IPS-NIHi11 (cell line): ENCODE measurements at regions not wholly inside any gene's neighbourhood (a gene's known extent, or its start where the extent isn't known, plus 50 kb on each side); places are given as distances from the start of the nearest gene placed in this dataset.
"Not testable (repeated sequence)": the region's sequence is repeated elsewhere in the genome, so short reads cannot be mapped to it uniquely, and the experiment has no call there.

Experiments used
- DNase-seq: peaks from one replicate; pipeline ENCODE4 v3.0.0; 2012; ENCODE audit warnings: mixed read lengths, low spot score

DNA sequence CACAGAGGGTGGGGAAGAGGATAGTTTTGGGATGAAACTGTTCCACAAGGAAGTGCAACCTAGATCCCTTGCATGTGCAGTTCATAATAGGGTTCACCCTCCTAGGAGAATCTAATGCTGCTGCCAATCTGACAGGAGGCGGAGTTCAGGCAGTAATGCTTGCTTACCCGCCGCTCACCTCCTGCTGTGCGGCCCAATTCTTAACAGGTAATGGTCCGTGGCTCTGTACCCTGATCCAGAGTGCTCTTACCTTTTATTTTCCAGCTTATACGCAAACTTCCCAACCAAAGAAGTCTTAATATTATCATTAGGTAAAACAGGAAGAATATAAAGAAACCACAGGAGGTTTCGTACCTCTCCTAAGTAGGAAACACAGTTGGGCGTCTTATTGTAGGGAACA lies 82.7 kb upstream of the CD302 start:
- no peak for DNase-seq

DNA sequence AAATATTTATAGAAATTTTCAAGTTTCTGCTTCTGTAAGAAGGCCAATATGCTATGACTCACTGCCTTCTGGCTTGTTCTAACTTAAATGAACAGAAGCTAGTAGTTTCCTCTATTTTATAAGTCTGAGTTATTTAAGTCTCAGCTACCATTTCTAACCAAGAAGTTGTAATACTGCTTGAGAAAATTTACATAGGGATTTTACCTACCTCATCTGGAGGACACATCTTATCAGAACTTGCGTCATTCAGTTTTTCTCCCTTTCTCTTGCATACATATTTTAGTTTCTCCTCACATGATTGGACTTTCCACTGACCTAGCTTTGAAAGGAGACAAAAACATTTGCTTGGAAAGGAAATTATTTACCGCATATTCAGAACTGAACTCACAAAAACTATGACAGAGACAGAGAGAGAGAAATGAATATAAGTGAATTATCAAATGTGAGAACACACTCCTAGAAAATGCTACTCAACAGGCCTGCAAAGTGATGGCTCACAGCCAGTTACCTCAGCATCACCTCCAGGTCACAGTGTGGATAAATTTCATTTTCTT lies 81.1 kb upstream of the CD302 start:
- DNase-seq, result no peak

DNA sequence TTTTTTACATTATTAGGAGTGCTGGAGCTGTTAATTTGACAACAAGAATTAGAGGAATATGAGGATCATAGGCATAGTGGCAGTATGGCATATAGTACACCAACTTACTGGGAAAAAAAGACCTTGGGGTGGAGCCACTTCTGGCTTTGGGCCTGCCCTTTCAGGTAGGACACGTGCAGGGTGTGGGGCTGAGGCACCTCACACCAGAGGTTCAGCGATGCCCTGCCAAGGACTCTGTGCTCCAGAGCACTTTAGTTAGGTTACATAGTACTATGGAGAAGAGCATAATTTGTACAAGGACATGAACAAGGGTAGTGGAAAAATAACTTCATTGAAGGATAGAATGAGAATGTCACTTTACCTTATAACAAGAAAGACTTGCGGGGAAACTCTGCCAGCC lies 77.1 kb upstream of the CD302 start:
- peak; percentile 30 for DNase-seq

DNA sequence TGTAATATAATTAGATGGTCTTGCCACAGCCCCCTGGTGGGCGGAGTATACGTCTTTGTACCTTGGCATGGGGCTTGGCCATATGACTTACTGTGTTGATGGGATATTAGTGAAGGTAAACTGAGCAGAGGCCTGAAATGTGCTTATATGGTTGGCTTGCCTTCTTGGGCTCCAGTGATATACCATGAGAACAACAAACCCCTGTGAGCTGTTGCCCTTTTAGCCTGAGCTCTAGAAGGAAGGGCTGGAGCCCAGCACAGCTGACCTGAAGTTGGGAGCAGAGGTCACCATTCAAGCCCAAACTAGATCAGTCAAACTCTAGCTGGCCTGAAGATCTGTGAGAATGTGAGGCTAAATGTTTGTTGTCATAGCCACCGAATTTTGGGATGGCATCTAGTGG lies 75.2 kb upstream of the CD302 start:
- DNase-seq, result no peak

DNA sequence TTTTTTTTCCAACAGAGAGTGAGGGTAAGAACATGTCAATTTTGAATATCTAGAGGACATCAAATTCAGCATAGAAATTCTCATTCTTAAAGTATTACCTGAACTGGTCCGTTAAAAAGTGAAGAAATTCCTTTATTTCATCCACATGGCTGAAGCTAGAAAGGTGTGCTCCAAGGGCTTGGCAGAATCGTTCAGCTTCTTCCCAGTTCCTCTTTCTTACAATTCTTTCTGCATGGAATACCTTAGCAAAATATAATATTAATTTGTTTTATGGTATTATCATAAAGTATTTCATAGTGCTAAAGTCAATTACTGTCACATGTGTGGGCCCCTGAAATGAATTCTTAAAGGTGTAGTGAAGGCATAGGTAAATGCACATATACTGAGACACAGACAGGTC lies 74.3 kb upstream of the CD302 start:
- no peak for DNase-seq

DNA sequence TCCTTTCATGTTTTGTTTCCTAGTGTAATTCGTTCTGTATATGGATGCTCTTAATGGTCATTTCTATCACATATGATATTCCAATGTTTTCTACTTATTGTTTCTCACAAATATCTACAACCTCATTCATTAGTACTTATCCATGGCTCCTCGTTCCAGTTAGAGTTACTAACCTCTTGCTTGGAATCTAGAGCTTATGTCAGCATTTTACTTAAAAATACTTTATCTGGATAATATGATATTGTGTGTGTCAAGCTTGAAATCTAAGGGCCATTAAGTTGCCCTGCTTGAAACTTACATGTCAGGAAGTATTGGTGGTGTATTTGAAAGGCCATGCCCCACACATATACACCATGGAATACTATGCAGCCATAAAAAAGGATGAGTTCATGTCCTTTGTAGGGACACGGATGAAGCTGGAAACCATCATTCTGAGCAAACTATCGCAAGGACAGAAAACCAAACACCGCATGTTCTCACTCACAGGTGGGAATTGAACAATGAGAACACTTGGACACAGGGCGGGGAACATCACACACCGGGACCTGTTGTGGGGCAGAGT lies 70.7 kb upstream of the CD302 start:
- not testable (repeated sequence) for DNase-seq

DNA sequence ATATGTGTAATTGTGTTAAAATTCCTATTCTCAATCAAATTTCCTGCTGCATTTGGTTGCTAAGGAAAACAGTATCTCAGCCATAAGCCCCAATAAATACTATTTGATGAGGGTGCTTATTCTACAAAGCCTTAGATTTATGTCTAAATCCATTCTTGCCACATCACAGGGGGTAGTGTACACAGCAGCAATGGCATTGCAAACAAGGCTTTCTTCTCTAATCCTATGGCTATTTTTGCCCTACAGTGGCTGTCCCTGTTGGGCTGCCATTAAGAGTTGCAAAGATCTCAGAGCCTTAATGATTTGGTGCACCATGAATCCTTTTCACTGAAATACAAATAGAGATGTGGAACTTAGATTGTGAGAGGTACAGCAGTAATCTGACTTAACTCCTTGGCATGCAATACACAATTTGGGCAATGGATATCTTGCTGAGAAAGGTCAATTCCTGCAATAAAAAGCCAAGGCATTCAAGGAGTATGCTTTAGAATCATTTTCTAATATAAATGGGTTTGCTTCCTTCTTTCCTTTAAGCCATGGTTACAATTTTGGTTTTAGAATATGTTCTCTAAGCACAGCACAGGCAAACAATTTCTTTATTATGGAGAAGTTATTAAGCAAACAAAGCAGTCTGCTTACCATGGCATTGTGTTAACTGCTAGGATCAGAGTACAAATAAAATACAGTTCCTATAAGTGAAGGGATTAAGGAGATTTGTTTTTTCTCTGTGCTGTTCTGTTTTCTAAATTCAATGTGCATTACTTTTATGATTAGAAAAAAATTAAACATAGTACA lies 69.8 kb upstream of the CD302 start:
- no peak for DNase-seq

DNA sequence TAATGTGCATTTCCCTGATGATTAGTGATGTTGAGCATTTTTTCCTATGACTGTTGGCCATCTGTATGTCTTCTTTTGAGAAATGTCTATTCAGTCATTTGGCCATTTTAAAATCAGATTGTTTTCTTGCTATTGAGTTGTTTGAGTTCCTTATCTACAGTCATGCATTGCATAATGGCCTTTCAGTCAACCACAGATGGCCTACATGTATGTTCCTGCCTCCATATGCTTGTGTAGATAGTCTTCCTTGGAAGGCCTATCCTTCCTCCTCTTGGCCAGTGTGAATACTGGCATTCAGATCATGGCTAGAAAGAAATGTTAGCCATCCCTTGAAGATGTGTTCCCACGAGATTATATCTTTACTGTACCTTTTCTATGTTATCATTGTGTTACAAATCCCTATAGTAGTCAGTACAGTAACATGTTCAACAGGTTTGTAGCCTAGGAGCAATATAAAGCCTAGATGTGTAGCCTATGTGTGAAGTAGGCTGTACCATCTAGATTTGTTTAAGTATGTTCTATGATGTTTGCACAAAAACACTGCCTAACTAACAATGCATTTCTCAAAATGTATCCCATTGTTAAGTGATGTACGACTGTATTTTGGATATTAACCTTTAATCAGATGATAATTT lies 65.6 kb upstream of the CD302 start:
- no peak for DNase-seq

DNA sequence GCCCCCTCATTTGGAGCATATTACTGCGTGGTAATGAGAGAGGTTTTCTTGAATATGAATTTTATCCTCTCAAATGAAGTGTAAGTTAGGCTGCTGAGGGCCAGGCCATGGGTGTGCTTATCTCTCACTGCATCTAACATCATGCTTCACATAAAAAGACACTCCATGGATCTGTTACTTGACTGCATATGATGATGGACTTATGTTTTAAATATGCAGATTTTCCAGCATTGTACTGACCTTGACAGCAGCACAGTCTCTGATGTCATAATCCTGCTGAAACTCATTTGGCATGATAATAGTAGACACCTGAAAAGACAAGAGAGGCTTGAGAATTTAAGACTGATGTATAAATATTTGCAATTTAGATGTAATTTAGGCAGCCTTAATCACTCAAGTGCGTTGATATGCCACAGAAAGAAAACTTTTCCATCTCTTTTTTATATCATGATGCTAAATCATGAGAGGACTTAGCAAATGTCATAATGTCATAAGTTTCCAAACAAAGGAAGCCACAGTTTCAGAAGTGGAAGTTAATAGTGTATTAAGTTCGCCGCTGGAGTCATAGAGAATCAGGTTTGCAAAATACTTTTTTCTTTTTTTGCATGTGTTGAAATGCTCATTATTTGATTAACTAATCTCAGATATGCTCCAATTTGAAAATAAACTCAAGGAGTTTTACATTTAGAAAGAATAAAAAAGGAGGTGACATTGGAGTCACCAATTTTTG lies 62.7 kb upstream of the CD302 start:
- no peak for DNase-seq

DNA sequence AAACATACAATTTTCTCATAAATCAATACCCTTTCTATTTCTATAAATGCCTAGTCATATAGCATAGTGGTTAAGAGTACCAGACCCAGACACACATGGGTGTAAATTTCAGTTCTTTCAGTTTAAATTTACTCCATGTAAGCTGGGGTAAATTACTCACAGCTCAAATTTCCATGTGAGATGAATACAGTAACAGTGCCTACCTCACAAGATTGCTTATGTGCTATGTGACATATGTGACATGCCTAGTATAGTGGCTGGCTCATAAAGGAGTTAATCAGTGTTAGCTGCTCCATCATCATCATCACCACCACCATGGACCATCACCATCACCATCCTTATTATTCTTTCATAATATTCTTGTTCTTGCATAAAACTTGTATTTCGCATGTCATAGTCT lies 61.6 kb upstream of the CD302 start:
- no peak for DNase-seq

DNA sequence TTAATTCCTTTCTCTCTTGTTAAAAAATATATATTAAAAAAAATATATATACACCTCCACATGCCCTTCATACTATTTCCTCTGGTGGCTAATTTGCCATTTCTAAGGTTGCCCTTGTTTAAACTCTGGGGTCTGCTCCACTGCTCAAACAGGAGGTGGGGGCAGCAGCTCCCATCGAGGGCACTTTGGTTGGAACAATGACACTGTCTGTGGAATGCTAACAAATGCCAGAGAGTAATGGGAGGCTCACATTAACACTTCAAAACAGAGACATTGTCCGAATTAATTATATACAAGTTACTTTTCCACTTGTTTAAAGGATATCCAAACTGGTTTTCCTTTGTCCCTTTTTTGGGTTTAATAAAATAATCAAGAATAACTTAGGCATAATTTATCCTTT lies 58.8 kb upstream of the CD302 start:
- DNase-seq, result peak; percentile 48

DNA sequence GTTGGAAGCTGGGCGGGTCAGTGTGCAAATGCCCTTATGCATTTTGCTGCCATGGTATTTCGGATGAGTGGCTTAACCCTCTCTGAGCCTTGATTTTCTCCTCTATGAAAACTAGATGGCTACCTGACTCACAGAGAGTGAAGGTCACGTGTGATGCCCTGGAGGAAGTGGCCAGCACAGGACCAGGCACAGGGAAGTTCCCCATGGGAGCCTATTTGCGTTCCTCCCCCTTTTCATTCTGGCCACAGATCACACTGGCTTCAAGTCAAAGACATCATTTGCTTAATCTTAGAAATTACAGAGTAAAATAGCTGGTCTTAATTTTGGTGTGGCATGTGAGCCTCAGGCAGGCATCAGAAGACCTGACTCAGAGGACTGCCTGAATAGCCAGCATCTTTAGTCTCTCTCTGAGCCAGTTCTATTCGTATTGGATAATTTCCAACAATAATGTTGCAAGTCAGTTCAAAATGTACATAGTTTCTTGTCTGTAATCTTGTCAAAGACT lies 57.6 kb upstream of the CD302 start:
- DNase-seq, result no peak

DNA sequence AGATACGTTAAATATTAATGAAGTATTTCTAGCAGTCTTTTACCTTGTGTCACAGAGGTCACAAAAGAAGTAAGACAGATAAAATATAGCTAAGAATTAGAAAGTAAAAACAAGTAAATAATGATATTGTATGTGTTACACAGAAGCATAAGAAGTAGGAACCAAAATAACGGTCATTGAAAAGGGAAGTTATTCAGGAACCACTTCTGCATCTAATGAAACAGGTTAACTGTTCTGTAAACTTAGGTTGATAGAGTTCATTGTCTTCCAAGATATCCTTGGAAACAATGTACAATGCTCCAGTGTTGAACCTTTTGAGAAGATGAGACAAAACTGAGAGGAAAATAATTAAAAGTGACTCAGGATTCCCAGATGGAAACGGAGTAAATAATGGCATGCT lies 57.1 kb upstream of the CD302 start:
- no peak for DNase-seq

DNA sequence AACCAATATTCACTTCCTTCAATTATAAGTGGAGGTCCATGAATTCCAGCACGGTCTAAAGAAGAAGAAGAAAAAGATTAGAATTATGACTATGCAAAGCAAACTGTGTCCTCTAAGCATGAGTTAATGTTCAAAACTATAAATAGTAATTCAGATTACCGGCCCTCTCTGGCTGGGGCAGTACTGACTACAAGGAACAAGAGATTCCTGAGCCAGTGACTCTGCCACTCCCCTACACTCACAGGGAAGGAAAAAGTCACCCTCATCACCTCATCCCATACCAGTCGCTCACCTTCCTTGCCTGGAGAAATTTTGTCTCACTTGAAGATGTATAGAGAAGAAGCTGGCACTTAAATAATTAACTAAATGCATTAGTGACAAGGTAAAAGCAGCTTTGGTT lies 56.5 kb upstream of the CD302 start:
- DNase-seq, result no peak

DNA sequence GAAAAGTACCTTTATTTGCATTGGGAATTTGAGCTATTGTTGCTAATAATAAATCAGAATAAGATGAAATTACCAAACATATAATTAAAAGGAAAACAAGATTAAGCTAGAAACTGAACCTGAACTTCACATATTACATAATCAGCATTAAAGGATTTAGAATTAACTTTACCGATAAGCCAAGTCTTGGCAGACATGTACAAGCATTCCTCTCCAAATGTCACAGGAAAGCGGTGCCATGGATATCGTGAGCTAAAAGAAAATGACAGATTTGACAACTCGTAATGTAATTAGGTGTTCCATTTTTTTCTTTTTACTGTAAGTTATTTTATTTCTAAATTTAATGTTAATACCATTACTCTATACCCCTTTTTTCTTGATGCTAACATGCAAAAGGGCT lies 55.1 kb upstream of the CD302 start:
- no peak for DNase-seq

DNA sequence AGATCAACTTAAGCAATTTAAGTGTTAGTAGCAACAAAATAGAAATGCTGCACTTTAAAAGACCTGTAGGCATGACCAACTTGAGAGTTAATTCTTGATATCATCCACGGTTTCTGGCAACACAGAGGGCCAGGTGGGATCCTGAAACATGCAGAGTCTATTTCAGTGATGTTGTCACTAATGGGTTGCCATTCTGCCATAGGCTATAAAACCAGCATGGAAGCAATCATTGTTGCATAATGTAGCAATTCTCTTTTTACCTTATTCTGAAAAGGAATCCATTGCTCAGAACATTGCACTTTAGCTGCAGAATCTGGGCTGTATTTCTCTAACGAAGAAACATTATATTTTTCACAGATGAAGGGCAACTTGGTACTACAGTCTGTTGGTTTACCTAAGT lies 53.9 kb upstream of the CD302 start:
- no peak for DNase-seq

DNA sequence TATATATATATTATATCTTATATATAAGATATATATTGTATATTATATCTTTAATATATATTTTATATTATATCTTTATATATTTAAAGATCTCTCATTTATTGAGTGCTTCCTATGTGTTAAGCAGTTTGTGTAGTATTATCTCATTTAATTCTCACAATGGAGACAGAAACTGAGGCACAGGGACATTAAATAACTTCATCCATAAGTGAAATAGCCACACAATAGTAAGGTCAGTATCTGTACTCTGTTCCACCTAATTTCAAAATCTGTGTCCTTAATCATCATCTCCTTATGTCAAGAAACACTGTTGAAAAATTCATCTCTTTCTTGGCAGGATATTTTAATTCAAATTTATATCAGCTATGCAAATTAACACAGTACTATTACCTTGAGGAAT lies 52.8 kb upstream of the CD302 start:
- DNase-seq, result no peak

DNA sequence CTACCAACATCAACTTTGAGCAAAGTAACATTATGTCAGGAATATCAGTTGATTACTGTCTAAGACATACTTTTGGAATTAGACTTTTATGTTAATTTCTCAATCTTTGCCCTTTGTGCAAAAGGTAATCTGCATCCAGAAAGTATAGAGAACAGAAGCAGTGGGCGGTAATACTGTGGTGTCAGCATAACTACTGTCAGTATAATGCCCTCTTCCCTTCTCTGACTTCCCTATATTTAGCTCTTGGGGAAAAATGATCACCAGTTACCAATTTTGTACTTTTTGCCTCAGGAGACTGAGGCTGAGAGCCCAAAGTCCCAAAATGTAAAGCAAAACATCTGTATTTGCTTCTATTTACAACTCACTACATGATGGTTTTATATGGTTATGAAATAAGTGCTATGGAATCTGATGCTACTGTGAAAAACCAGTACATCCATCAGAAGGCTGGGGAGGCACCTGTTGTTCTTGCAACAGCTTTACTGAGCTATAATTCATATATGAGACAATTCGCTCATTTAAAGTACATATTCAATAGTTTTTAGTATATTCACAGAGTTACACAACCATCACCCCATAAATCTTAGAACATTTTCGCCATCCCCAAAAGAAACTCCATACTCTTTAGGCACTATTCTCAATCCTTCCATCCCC lies 51.3 kb upstream of the CD302 start:
- no peak for DNase-seq
